DMS79 treated with DMSO at 0.1 percent for 48 hours (cell line): ENCODE measurements at regions not wholly inside any gene's neighbourhood (a gene's known extent, or its start where the extent isn't known, plus 50 kb on each side); places are given as distances from the start of the nearest gene placed in this dataset.
"Not testable (repeated sequence)": the region's sequence is repeated elsewhere in the genome, so short reads cannot be mapped to it uniquely, and the experiment has no call there.

Experiments used
- DNase-seq: peaks from one replicate; lab custom pipeline; 2025; lab: John Stamatoyannopoulos, UW

GRCh38 chr2:19100570-19100969 lies 257.9 kb downstream of the OSR1 start:
- DNase-seq: no peak

GRCh38 chr2:19099181-19099580 lies 259.2 kb downstream of the OSR1 start:
- DNase-seq: no peak

GRCh38 chr2:19098467-19099160 lies 259.8 kb downstream of the OSR1 start:
- DNase-seq: no peak

- DNase-seq: not testable (repeated sequence)
Observed at GRCh38 chr2:19089476-19089875, 268.9 kb downstream of the OSR1 start.

GRCh38 chr2:19086231-19086651 lies 272.2 kb downstream of the OSR1 start:
- DNase-seq: no peak

- no peak for DNase-seq
Observed at GRCh38 chr2:19078709-19079108, 279.7 kb downstream of the OSR1 start.

- no peak for DNase-seq
Observed at GRCh38 chr2:19073522-19073921, 284.9 kb downstream of the OSR1 start.

- no peak for DNase-seq
Observed at GRCh38 chr2:19072161-19072560, 286.3 kb downstream of the OSR1 start.

- DNase-seq: no peak
Observed at GRCh38 chr2:19070886-19071285, 287.5 kb downstream of the OSR1 start.

- no peak for DNase-seq
Observed at GRCh38 chr2:19068206-19068605, 290.2 kb downstream of the OSR1 start.

GRCh38 chr2:19062370-19062769 lies 296.1 kb downstream of the OSR1 start:
- no peak for DNase-seq

- DNase-seq: no peak
Observed at GRCh38 chr2:19059076-19059475, 299.3 kb downstream of the OSR1 start.

- DNase-seq: no peak
Observed at GRCh38 chr2:19051203-19051831, 307.1 kb downstream of the OSR1 start.

GRCh38 chr2:19050354-19050753 lies 308.1 kb downstream of the OSR1 start:
- DNase-seq: no peak

- no peak for DNase-seq
Observed at GRCh38 chr2:19048593-19049266, 309.7 kb downstream of the OSR1 start.

- DNase-seq: no peak
Observed at GRCh38 chr2:19046986-19047780, 311.2 kb downstream of the OSR1 start.

- DNase-seq: no peak
Observed at GRCh38 chr2:19045151-19045550, 313.3 kb downstream of the OSR1 start.

- no peak for DNase-seq
Observed at GRCh38 chr2:19043893-19044292, 314.5 kb downstream of the OSR1 start.

GRCh38 chr2:19041434-19042041 lies 316.9 kb downstream of the OSR1 start:
- no peak for DNase-seq

GRCh38 chr2:19038071-19039015 lies 320.1 kb downstream of the OSR1 start:
- no peak for DNase-seq

- no peak for DNase-seq
Observed at GRCh38 chr2:19036091-19036490, 322.3 kb downstream of the OSR1 start.
